Inferior parietal cortex (tissue), 1 donor: ENCODE measurements at regions not wholly inside any gene's neighbourhood (a gene's known extent, or its start where the extent isn't known, plus 50 kb on each side); places are given as distances from the start of the nearest gene placed in this dataset.
A peak's percentile ranks its signal among the peaks of the same experiment; 100 is the strongest.

ENCODE experiments used
- DNase-seq: peaks from one replicate; pipeline ENCODE4 v3.0.0-alpha.2; 2016; ENCODE audit errors: extremely low spot score

- DNase-seq = no peak
These were observed 157.9 kb downstream of the ARL4C start for GRCh38 chr2:234339011-234339410.

GRCh38 chr2:234335661-234336228 is 161.1 kb downstream of the ARL4C start:
- DNase-seq = peak; percentile 44

GRCh38 chr2:234334756-234335155 is 162.1 kb downstream of the ARL4C start:
- no peak for DNase-seq

GRCh38 chr2:234334151-234334550 is 162.7 kb downstream of the ARL4C start:
- no peak for DNase-seq

- no peak for DNase-seq
These were observed 163.4 kb downstream of the ARL4C start for GRCh38 chr2:234333168-234334130.

GRCh38 chr2:234331966-234332365 is 164.9 kb downstream of the ARL4C start:
- DNase-seq = no peak

GRCh38 chr2:234331566-234331965 is 165.3 kb downstream of the ARL4C start:
- DNase-seq = no peak

- DNase-seq = no peak
These were observed 166.0 kb downstream of the ARL4C start for GRCh38 chr2:234330902-234331301.

- no peak for DNase-seq
These were observed 167.5 kb downstream of the ARL4C start for GRCh38 chr2:234329202-234329960.

GRCh38 chr2:234328444-234328990 is 168.4 kb downstream of the ARL4C start:
- no peak for DNase-seq

- no peak for DNase-seq
These were observed 170.2 kb downstream of the ARL4C start for GRCh38 chr2:234326694-234327093.

GRCh38 chr2:234324116-234324515 is 172.8 kb downstream of the ARL4C start:
- peak; percentile 61 for DNase-seq

- no peak for DNase-seq
These were observed 174.0 kb downstream of the ARL4C start for GRCh38 chr2:234322766-234323465.

- no peak for DNase-seq
These were observed 176.8 kb downstream of the ARL4C start for GRCh38 chr2:234320066-234320465.

- DNase-seq = no peak
These were observed 178.5 kb downstream of the ARL4C start for GRCh38 chr2:234318361-234318760.

- DNase-seq = no peak
These were observed 183.3 kb downstream of the ARL4C start for GRCh38 chr2:234313558-234313957.

GRCh38 chr2:234310166-234310565 is 186.7 kb downstream of the ARL4C start:
- DNase-seq = no peak

- DNase-seq = no peak
These were observed 187.4 kb downstream of the ARL4C start for GRCh38 chr2:234309431-234309830.

GRCh38 chr2:234308813-234309195 is 188.1 kb downstream of the ARL4C start:
- DNase-seq = no peak

- no peak for DNase-seq
These were observed 188.6 kb downstream of the ARL4C start for GRCh38 chr2:234308073-234308812.
